GM23338 (cell line): ENCODE measurements at regions not wholly inside any gene's neighbourhood (a gene's known extent, or its start where the extent isn't known, plus 50 kb on each side); places are given as distances from the start of the nearest gene placed in this dataset.

Source experiments
- CTCF ChIP-seq, 2 experiments: fragments of 200-600 bp in 1 of 2; sonication (generic) in 1 of 2; conservative IDR thresholded peaks; 2 replicates each; pipeline versions ENCODE4 v1.5.1 to v1.6.1; 2016 to 2017; ENCODE audit warnings: antibody characterized with exemption in 2 of 2, low read depth in 2 of 2, mild to moderate bottlenecking in 2 of 2, moderate library complexity in 1 of 2
- EZH2 ChIP-seq: fragments of 200-600 bp; sonication (generic); IDR thresholded peaks from one replicate; pipeline ENCODE4 v1.8.0; 2017; ENCODE audit warnings: antibody characterized with exemption, mild to moderate bottlenecking, low read depth; ENCODE audit not compliant: unreplicated experiment
- NANOG ChIP-seq: IDR thresholded peaks from 2 replicates; pipeline ENCODE4 v1.6.1; 2016; ENCODE audit warnings: antibody characterized with exemption, borderline replicate concordance
- POLR2AphosphoS5 ChIP-seq: IDR thresholded peaks from 2 replicates; pipeline ENCODE4 v1.6.1; 2016; ENCODE audit warnings: antibody characterized with exemption, low read depth

GRCh38 chr6:132213732-132214131 lies 187.5 kb downstream of the MOXD1 start:
- no peak for TF ChIP-seq POLR2AphosphoS5
- TF ChIP-seq EZH2, result no peak
- TF ChIP-seq NANOG, result no peak
- TF ChIP-seq CTCF (conservative IDR thresholded peaks at IDR 0.05; ENCODE audit: low read depth in 2 of 2), result no peak
